ENCODE measurements at regions not wholly inside any gene's neighbourhood (a gene's known extent, or its start where the extent isn't known, plus 50 kb on each side); places are given as distances from the start of the nearest gene placed in this dataset.

DNA sequence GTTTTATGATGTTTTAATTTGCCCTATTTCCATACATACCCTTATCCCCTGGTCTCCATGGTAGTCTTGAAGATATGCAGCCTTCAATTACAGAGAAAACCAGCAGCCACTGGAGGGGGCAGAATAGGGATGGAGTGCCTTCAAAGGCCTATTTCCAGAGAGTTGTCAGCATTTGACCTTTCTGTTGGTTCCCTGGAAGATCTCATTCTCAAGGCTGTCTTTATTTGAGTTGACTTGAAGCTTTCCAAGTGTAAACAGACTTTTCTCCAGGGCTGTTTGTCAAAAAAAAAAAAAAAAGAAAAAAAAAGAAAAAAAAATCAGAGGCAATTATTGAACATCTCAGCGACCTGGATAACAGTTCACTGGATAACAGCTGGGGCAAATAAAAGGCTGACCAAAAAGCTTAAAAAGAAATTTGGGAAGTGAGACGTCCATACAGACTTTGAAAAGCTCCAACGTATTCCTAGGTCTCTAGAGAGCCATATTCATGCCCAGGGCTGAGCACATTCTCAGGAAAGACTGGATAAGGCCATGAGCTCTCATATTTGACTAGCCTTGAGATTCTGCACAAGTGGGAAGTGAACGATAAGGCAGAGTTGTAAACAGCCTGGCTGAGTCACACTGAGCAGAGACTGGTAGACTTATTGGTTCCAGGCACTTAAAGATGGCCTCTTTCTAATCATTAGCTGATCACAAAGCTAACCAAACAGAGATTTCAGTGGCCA is 126.6 kb downstream of the VAPA start:
- Histone ChIP-seq H3K9ac (no peak overlapping the region), H3K27me3 (replicated peaks; ENCODE audit: insufficient read depth) (no peaks in the 10 kb centered on the region), H4K20me1 (ENCODE audit: insufficient read depth) (no peaks in the 10 kb centered on the region), H3K9me2 (ENCODE audit: insufficient read depth) (no peaks in the 10 kb centered on the region), H3F3A (ENCODE audit: insufficient read depth) (no peaks in the 10 kb centered on the region), H3K4me1 (ENCODE audit: insufficient read depth) (no peaks in the 10 kb centered on the region), H2AFZ (no peak overlapping the region), H3K4me2 (ENCODE audit: unreplicated experiment) (no peak overlapping the region), H3K9me3 (ENCODE audit: low read depth) (peaks cover 5% of the 10 kb centered on the region), H3K79me2 (ENCODE audit: insufficient read depth) (no peaks in the 10 kb centered on the region), H3K36me3 (ENCODE audit: low read depth) (no peaks in the 10 kb centered on the region), H3K4me3 (no peak overlapping the region), H3K27ac (no peak overlapping the region)
- WGBS, 2 experiments (ENCODE audit: low coverage in 1 of 2, low lambda C conversion rate in 2 of 2, missing lambda C conversion rate in 2 of 2) = 6 to 8% methylated on average over 4 of the region's 4 CpGs
- TF ChIP-seq EZH2phosphoT487 (IDR thresholded peaks at IDR 0.05; ENCODE audit: insufficient read depth, low read depth) (no peak), EZH2 (IDR thresholded peaks at IDR 0.05; ENCODE audit: insufficient read depth, poor library complexity, severe bottlenecking) (no peak)
- DNase-seq = no peak
- in situ Hi-C loops (cut with MboI) = no loop called here

DNA sequence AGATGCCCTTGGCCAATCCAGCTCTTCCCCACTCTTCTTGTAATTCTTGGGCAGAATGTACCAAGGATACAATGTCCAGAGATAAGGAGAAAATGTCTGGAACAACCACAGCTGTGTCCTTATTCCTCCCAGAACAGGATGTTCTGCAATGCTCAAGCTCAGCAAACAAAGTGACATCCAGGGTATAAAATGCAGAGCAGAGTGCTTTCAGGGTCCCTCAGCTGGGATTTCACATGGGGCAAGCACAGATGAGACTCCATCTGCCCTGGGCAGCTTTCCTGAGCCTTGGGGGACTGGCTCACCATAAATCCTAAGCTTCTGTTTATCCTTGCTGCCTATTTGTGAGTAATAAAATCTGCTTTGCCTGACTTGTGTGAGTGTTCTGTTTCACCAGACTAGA is 127.4 kb downstream of the VAPA start:
- H3K4me3 ChIP-seq = no peak overlapping the region
- peaks cover 5% of the 10 kb centered on the region for H3K9me3 ChIP-seq (ENCODE audit: low read depth)
- H4K20me1 ChIP-seq (ENCODE audit: insufficient read depth) = no peaks in the 10 kb centered on the region
- H3K9me2 ChIP-seq (ENCODE audit: insufficient read depth) = no peaks in the 10 kb centered on the region
- no peak overlapping the region for H2AFZ ChIP-seq
- H3K27ac ChIP-seq = no peak overlapping the region
- in situ Hi-C loops (cut with MboI) = no loop called here
- TF ChIP-seq EZH2phosphoT487 (IDR thresholded peaks at IDR 0.05; ENCODE audit: insufficient read depth, low read depth) (no peak), EZH2 (IDR thresholded peaks at IDR 0.05; ENCODE audit: insufficient read depth, poor library complexity, severe bottlenecking) (no peak)
- no peaks in the 10 kb centered on the region for H3K79me2 ChIP-seq (ENCODE audit: insufficient read depth)
- no peaks in the 10 kb centered on the region for H3K4me1 ChIP-seq (ENCODE audit: insufficient read depth)
- DNase-seq = no peak
- no peaks in the 10 kb centered on the region for H3K27me3 ChIP-seq (replicated peaks; ENCODE audit: insufficient read depth)
- H3K4me2 ChIP-seq (ENCODE audit: unreplicated experiment) = no peak overlapping the region
- no peaks in the 10 kb centered on the region for H3K36me3 ChIP-seq (ENCODE audit: low read depth)
- no peaks in the 10 kb centered on the region for H3F3A ChIP-seq (ENCODE audit: insufficient read depth)
- no peak overlapping the region for H3K9ac ChIP-seq

DNA sequence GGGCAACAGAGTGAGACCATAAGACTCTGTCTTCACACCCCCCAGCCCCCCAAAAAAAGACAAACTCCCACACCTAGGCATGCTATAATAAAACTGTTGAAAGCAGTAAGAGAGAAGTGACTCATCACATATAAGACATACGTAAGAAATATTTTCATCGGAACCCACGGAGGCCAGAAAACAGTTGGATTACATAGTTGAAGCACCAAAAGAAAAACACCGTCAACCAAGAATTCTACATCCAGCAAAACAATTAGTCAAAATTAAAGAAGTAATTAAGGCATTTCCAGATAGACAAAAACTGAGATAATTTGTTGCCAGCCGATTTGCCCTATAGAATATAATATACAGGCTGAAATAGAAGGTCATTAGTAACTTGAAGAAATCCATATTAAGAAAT is 128.7 kb downstream of the VAPA start:
- Histone ChIP-seq H3K9ac (no peak overlapping the region), H3K9me2 (ENCODE audit: insufficient read depth) (no peaks in the 10 kb centered on the region), H3F3A (ENCODE audit: insufficient read depth) (no peaks in the 10 kb centered on the region), H3K36me3 (ENCODE audit: low read depth) (no peaks in the 10 kb centered on the region), H3K4me1 (ENCODE audit: insufficient read depth) (no peaks in the 10 kb centered on the region), H3K27ac (no peak overlapping the region), H3K79me2 (ENCODE audit: insufficient read depth) (no peaks in the 10 kb centered on the region), H3K27me3 (replicated peaks; ENCODE audit: insufficient read depth) (no peaks in the 10 kb centered on the region), H3K4me3 (no peak overlapping the region), H2AFZ (no peak overlapping the region), H3K9me3 (ENCODE audit: low read depth) (peaks cover 5% of the 10 kb centered on the region), H3K4me2 (ENCODE audit: unreplicated experiment) (no peak overlapping the region), H4K20me1 (ENCODE audit: insufficient read depth) (no peaks in the 10 kb centered on the region)
- in situ Hi-C loops (cut with MboI) = no loop called here
- no peak for DNase-seq
- WGBS, 2 experiments (ENCODE audit: low coverage in 1 of 2, low lambda C conversion rate in 2 of 2, missing lambda C conversion rate in 2 of 2) = 87 to 94% methylated on average over 5 of the region's 5 CpGs
- no peak for TF ChIP-seq EZH2 (IDR thresholded peaks at IDR 0.05; ENCODE audit: insufficient read depth, poor library complexity, severe bottlenecking)
- TF ChIP-seq EZH2phosphoT487 (IDR thresholded peaks at IDR 0.05; ENCODE audit: insufficient read depth, low read depth) = no peak

DNA sequence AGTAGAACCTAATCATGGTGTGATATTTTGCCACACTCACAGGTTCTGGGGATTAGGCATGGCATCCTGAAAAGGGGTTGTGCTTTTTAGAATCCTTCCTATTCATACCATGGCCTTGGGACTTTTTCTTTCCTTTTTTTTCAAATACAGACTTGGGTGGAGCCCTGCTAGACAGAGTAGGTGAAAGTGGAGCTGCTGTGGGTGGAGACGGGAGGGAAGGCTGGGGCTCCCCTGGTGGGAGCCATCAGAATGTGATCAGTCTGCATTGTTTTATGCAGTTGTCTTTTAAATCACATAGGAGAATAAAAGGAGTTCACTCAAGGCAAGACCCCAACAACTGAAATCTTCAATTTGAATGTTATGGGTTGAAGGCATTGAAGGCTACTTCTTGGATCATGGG is 130.2 kb downstream of the VAPA start:
- Histone ChIP-seq H3K27me3 (replicated peaks; ENCODE audit: insufficient read depth) (no peaks in the 10 kb centered on the region), H3K4me1 (ENCODE audit: insufficient read depth) (no peaks in the 10 kb centered on the region), H3K4me3 (no peak overlapping the region), H3K79me2 (ENCODE audit: insufficient read depth) (no peaks in the 10 kb centered on the region), H3K9me2 (ENCODE audit: insufficient read depth) (no peaks in the 10 kb centered on the region), H3K27ac (no peak overlapping the region), H3K36me3 (ENCODE audit: low read depth) (no peaks in the 10 kb centered on the region), H3K9ac (no peak overlapping the region), H2AFZ (no peak overlapping the region), H4K20me1 (ENCODE audit: insufficient read depth) (no peaks in the 10 kb centered on the region), H3F3A (ENCODE audit: insufficient read depth) (no peaks in the 10 kb centered on the region), H3K9me3 (ENCODE audit: low read depth) (peaks cover 5% of the 10 kb centered on the region), H3K4me2 (ENCODE audit: unreplicated experiment) (no peak overlapping the region)
- DNase-seq = no peak
- in situ Hi-C loops (cut with MboI) = no loop called here
- TF ChIP-seq EZH2 (IDR thresholded peaks at IDR 0.05; ENCODE audit: insufficient read depth, poor library complexity, severe bottlenecking) (no peak), EZH2phosphoT487 (IDR thresholded peaks at IDR 0.05; ENCODE audit: insufficient read depth, low read depth) (no peak)
- WGBS, 2 experiments (ENCODE audit: low coverage in 1 of 2, low lambda C conversion rate in 2 of 2, missing lambda C conversion rate in 2 of 2) = 93% methylated on average over 1 of the region's 1 CpG

Data from GM23248 (cell line).